GM18868 (cell line): ENCODE measurements at regions not wholly inside any gene's neighbourhood (a gene's known extent, or its start where the extent isn't known, plus 50 kb on each side); places are given as distances from the start of the nearest gene placed in this dataset.
"Not testable (repeated sequence)": the region's sequence is repeated elsewhere in the genome, so short reads cannot be mapped to it uniquely, and the experiment has no call there.

ENCODE experiments used
- ATAC-seq: cut with Tn5 transposase; IDR thresholded peaks from one replicate; pipeline ENCODE4 v1.9.1; 2021; ENCODE audit warnings: mild to moderate bottlenecking, moderate library complexity; ENCODE audit not compliant: unreplicated experiment

DNA sequence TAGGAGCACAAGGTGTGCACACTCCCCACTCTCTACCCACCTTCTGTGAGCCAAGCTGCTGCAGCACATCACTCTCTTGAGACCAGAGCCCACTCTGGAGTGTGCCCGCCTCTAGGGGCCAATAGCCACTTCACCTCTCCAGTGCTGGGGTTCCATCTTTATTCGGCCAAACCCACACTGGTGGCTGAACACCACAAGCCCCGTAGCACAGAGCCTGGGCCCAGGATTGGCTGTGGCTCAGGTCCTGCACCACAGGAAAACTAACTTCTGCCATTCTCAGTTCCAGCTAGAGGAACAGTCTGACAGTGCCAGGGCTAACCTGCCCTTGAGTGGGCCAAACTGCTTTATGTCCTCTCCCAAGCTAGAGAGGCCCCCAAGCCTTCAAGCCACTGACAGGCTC is 111.0 kb upstream of the TOX3 start:
- ATAC-seq = no peak

DNA sequence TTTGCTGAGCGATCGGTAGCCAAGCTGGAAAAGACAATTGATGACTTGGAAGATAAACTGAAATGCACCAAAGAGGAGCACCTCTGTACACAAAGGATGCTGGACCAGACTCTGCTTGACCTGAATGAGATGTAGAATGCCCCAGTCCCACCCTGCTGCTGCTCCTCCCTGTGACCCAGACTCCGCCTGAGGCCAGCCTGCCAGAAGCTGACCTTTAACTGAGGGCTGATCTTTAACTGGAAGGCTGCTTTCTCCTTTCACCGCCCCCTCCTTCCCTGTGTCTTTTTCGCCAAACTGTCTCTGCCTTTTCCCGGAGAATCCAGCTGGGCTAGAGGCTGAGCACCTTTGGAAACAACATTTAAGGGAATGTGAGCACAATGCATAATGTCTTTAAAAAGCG is 109.0 kb upstream of the TOX3 start:
- not testable (repeated sequence) for ATAC-seq

DNA sequence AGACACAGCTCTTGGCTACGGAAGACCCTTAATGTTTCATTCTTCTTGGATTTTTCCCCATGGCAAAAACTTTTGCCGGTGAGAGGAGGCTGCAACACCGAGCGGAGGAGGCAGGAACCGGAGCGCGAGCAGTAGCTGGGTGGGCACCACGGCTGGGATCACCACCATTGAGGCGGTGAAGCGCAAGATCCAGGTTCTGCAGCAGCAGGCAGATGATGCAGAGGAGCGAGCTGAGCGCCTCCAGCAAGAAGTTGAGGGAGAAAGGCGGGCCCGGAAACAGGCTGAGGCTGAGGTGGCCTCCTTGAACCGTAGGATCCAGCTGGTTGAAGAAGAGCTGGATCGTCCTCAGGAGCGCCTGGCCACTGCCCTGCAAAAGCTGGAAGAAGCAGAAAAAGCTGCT is 108.2 kb upstream of the TOX3 start:
- not testable (repeated sequence) for ATAC-seq

DNA sequence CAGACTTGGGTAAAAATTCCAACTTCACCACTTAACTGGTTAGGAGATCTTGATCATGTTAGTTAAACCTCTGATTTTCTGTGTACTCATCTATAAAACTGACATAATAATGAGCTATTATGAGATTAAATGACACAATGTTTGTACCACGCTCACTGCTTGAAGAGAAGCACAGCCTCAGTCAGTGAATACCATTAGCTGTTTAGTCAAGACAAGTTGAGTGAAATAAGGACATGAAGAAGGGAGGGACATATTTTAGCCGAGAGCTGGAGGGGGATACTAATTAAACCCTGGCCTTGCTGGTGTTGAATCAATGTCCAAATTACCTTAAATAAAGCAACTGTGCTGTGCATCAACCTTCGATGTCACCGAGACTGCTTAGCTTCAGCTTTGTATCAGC is 105.1 kb upstream of the TOX3 start:
- ATAC-seq = no peak

DNA sequence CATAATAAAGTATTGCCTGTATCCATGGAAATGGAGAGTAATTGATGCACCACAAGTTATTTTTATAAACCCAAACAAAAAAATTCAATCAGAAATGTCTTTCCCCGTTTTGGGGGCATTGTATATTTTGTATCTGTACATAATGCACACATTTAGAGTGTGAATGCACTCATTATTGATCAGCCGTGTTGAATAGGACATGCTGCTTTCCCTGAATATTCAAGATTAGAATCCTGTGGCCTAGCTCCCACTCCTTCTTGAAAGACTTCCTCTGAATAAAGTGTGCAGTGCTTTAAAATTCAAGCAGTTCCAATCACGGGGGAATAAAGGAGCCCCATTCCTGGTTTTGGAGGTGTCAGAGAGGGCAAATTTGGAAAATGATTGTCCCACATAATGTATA is 103.8 kb upstream of the TOX3 start:
- ATAC-seq = no peak

DNA sequence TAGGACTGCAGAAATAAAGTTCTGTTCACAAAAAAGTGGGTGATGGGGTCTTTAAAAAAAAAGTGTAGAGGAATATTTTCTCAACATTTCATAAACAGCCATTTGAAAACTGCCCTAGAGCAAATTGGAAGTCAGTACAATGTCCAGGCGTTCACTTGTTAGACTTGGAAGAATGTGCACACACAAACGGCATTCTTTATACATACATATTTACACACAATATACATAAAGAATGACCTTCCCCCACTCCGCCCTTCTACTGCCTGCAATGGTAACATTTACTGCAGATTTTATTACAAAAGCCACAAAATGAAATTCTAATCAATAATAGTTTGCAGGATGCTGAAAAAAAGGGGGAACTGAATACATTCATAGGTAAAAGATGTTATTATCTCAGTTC is 103.4 kb upstream of the TOX3 start:
- ATAC-seq = no peak

DNA sequence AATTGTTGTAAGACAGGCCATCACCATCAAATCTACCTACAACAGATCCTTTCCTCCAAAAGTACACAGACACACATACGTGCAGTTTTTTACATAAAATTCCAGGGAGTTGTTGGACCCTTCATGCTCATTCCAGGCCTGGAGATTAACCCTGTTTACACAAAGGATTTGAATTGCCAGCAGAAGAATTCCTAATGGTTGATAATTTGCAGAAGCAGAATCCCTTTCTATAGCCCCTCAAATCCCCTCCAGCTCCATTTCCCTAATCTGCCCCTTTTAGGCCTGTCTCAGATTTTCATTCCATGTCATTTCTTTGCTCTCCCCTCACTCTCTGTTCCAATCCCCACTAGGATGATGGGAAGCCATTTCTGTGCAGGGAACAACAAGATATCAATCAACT is 102.9 kb upstream of the TOX3 start:
- ATAC-seq = no peak

DNA sequence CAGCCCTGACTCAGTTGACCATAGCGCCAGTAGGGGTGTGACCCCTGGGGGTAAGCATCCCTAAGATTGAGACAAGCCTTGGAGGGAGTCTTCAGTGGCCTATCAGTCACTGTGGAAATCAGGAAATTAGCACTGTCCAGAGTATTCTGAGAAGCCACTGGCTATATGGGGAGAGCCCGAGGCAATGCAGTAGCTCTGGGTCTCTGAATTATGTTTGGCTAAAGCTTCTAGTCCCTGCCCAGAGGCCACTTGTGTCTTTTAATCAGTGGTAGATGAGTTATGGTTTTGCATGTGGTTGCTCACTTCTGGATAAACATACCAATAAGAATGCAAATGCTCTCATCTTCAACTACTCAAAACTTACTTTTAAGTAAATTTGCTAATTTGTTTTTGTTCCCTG is 100.6 kb upstream of the TOX3 start:
- no peak for ATAC-seq

DNA sequence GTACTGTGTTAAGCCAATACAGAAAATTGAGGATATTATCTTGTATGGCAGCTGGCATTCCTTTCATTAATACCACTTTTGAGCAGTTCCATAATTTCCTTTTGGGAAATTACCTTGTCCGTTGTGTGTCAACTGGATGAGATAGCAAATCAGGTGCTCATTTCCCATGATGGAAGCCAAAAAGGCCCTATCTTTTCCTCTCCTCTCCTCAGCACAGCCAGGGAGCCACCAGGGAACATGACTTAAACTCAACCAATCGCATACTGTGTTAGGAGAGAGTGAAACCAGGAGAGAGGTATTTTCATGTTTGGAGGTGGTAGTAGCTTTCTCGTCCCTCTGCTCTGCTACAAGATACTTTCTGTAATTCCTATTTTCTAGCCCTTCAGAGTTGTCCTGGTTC is 96.1 kb upstream of the TOX3 start:
- ATAC-seq = no peak

DNA sequence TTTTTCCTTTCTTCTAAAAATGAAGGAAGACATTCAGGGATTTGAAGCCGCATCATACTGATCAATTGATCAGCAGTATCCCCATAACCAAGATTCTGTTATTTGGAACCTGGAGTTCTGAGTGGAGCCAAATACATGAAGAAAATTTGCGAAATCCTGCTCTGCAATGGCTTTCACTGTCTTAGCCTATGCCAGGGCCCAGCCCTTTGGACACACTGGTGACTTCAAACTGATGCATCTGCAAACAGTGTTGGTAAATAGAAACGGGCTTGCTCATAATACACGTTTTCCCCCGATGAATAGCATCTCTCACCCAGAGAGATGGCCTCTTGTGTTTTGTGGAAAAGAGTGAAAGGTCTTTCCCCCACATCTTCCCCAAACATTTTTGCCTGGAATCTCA is 87.6 kb upstream of the TOX3 start:
- ATAC-seq = no peak

DNA sequence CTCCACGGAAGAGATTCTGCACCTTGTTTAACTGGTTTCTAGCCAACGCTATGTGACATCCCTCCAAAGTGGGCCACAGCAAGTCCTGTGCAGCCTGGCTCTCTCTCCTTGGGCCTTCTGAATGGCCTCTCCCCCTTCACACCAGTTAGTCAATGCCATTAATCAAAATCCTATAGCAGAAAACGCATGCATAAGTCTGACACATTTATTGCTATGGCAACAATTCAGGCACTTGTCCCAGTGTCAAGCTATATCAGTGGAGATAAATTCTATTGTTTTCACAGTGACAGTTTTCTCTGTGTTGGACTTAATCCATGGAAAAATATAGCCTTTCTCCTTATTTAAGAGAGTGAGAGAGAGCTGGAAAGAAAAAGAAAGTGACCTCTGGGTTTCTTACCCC is 87.2 kb upstream of the TOX3 start:
- no peak for ATAC-seq

DNA sequence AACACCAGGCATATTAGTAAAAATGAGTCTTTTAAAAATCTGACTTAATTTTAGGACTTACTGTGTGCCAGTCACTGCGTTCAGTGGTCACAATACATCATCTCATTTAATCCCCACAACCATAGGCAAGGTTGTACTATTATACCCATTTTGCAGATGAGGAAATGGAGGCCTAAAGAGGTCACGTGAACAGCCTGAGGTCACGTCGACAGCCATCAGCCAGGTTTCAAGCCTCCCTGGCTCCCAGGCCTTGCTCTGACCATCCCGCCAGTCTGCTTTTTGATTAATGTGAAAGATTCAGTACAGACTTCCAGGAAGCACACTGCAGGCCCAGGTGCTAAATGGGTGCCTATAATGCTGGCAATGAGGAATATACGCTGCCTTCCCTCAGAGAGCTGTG is 86.3 kb upstream of the TOX3 start:
- ATAC-seq = no peak

DNA sequence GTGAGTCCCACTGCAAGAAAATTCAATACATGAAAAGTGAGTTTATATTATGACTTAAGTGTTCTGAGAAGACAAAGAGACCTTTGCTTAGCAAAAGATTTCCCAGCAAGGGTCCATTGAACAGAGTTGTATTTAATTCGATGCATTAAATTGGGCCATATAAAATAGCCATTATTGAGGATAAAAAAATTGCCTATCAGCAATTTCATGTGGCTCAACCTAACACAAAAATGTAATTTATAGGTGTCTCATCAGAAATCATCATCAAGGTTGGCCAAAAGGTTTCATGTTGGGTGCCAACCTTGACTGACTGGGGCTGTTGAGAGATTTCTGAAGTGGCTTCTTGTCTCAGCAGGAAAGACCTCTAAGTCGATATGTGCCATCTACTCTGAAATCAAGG is 84.8 kb upstream of the TOX3 start:
- no peak for ATAC-seq

DNA sequence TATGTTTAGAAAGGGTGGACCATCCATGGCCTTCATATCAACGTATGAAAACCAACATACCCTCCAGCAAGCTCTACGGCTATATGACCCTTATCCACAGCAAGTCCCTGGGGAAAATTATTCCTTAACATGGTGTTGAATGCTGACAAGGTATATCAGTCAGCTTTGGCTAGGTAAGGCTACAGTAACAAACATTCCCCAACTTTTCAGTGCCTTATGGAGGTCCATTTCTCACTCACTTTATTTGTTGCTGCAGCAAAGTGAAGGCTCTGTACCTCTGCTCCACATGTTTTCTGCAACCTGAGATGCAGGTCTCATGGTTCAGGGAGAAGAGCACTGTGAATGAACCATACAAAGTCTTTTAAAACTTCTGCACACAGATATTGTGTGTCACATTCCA is 83.8 kb upstream of the TOX3 start:
- ATAC-seq = no peak

DNA sequence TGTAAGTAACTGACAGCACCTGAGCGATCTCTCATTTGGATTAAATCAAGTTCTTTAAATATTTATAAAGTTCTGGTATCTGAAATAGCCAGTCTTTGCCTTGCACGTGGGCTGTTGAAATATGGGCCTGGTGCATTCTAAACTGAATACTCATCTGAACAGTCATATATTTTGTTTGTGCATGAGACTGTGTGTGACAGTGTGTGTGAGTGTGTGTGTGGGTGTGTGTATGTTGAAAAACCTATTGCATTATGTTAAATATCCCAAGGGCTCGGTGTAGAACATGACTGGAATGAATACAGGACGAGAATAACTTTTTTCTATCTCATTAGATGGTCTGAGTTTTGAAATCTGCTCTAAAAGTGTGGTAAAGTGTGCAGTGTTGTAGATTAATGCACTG is 82.4 kb upstream of the TOX3 start:
- no peak for ATAC-seq

DNA sequence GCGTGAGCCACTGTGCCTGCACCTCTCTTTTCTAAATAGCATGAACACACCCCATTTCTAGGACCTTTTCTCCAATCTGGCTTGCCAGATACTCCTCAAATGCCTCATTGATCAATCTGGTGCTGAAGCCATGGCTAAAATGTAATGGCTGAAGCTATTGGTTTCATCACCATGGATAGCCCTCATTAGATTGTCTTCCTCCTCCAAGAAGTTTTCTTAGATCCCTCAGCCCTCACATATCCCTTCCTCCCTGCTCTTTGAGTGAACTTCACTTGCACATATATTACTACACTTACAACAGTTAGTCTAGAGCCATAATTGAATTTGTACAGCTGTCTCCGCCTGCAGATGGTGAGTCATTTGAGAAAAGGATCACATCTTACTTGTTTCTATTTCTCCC is 77.9 kb upstream of the TOX3 start:
- ATAC-seq = no peak

DNA sequence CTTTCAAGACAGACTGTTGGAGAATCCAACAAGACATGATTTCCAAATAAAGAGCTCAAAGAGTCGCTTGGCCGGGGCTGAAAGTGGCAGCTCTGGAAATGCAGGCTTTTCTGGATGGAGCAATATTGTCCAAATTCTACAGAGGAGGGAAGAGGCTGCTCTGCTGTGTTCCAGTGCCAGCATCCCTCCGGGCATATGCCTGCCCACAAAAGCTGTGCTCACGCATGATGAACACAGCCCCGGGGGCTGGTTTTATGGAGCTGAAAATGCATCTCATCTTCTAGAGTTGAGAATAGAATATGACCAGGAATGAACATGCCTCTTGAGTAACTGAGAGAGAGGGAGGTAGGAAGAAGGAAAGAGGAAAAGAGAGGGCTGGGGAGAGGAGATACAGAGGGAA is 74.7 kb upstream of the TOX3 start:
- no peak for ATAC-seq

DNA sequence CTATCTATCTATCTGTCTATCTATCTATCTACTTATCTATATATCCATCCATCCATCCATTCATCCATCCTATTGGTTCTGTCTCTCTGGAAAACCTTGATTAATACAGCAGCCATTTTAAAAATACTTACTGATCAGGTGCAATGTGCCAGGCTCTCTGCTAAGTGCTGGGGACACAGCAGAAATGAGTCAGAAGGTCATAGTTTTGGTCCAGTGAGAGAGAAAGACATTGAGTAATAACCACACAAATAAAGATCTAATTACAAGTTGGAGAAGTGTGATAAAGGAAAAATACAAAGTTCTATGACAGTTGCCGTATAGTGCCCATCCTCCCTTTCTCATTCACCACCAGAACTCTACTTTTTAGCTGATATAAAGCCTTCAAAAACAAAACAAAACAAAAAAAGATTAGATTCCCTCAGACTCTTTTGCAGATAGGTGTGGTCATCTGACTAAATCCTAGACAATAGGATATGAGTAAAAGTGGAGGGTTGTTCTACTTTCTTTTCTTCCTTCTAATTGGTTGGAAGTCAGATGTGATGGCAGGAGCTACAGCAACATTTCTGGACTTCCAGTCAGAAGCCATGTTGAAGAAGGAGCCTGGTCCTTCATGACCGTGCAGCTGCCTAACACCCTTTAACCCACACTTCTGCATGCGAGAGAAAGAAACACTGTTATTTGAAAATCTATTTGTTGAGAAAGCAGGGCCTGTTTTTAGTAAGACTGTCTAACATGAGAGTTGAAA is 72.0 kb upstream of the TOX3 start:
- no peak for ATAC-seq

DNA sequence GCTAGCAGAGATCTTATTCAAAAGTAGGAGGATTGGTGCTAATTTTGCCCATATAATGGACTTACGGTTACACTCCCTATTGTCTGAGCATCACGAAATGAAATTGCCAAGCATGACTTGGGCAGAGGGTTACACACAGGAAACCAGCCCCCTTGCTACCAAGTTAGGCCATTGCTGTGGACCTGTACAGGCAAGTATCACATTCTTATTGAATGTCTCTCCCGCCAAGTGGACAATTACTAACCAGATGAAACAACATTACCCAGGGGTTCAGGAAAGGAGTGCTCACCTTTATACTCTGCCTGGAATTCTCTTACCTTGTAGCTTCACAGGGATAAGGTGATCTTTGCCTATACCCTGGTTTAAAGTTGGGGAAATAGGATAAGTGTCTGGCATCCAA is 70.6 kb upstream of the TOX3 start:
- no peak for ATAC-seq

DNA sequence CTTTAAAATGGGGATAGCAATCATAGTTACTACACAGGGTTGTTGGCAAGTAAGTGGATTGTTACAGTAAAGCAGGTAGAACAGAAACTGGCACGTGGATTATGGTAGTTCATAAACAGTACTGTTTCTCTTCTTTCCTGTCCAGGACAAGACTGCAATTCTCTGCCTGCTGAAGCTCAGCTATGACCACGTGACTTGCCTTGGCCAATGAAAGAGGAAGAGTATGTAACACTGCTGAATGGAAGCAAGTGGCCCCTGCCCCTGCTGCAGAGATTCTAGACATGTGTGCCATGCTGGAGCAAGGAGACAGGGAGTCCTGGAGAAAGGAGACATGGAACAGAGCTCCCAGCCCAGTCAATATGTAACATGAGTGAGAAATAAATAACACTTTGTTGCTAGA is 66.6 kb upstream of the TOX3 start:
- ATAC-seq = no peak

DNA sequence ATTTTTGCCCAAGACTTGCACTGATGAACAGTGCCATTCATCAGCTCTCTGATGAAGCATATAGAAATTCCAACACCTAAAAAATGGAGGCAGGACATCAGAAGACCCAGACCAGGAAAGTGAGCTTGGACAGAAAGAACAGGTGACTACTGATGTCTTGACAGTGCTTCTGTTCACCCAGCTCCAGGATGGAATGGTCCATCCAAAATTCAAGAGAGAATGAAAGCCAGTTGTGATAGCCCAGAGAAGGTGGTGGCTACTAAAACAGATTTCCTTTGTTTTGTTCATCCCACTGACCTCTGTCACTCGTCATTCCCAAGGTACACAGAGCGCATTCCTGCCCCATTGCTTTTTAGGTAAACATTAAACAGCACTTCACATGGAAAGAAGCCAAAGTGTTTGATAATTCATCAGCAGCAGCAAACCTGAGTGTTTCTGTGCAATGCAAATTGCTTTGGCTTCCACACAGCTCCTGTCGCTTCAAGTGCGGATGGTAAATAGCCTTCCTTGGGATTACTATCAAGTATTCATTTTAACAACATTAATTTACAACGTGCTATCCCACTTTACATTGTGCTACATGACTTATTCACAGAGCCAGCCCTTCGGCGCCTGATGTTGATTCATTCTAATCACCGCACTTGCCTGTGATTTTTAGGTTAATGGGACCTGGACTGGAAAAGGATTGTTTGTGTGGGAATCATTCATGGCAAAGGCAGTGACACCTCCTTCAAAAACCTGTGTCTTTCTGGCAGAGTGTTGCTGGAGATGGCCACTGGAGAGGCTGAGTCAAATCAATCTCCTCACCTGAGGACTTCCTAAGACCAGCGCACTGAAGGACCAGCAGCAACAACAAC is 65.1 kb upstream of the TOX3 start:
- no peak for ATAC-seq

DNA sequence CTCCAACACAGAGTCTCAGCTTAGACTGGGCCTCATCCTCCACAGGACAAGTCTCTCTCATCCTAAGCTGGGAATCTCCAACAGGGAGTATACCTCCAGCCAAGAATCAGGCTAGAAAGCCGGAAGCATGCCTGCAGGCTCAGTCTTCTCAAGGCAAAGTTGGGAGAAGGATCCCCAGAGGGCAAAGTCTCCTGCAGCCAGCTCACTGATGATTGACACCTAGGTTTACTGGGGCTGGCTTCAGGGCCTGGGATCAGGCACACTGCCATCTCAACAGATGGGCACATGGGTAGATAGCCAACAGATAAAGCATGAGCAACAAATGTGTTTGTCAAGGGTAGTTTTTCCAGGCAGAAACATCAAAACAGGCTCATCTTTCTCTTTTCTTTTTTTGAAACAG is 56.1 kb upstream of the TOX3 start:
- no peak for ATAC-seq
